Urinary bladder (tissue), 3 donors: ENCODE measurements at regions not wholly inside any gene's neighbourhood (a gene's known extent, or its start where the extent isn't known, plus 50 kb on each side); places are given as distances from the start of the nearest gene placed in this dataset.
"Not testable (repeated sequence)": the region's sequence is repeated elsewhere in the genome, so short reads cannot be mapped to it uniquely, and the experiment has no call there.

Experiments
- DNase-seq: peaks from one replicate; pipeline ENCODE4 v3.0.0-alpha.2; 2015; ENCODE audit errors: extremely low spot score
- H3K27ac ChIP-seq: one replicate; pipeline ENCODE4 v1.5.1; 2013; ENCODE audit warnings: low read depth, mild to moderate bottlenecking, moderate library complexity
- H3K36me3 ChIP-seq: one replicate; pipeline ENCODE4 v1.6.1; 2013; ENCODE audit warnings: mild to moderate bottlenecking, moderate library complexity; ENCODE audit not compliant: insufficient read depth
- H3K4me1 ChIP-seq: one replicate; pipeline ENCODE4 v1.6.1; 2013; ENCODE audit warnings: mild to moderate bottlenecking, moderate library complexity; ENCODE audit not compliant: insufficient read depth
- H3K4me3 ChIP-seq: one replicate; pipeline ENCODE4 v1.5.1; 2013; ENCODE audit warnings: low read depth, low read length
- WGBS: extraction: QIAGEN DNeasy Blood & Tissue Kit; methylation state at CpG from one replicate; pipeline ENCODE4 v1.1.7; 2013; 5-methylcytosine and 5-hydroxymethylcytosine counted together
- donor health status: healthy with polysubstance abuse.
- donor health status: healthy.

GRCh38 chr12:129959889-129960288 lies 56.1 kb upstream of the TMEM132D start:
- no peak overlapping the region for H3K4me3 ChIP-seq
- H3K27ac ChIP-seq = no peak overlapping the region
- no peak for DNase-seq
- H3K4me1 ChIP-seq = no peaks in the 10 kb centered on the region
- WGBS = 49% methylated on average over 3 of the region's 3 CpGs
- no peaks in the 10 kb centered on the region for H3K36me3 ChIP-seq

GRCh38 chr12:129961091-129961490 lies 57.3 kb upstream of the TMEM132D start:
- Histone ChIP-seq H3K27ac (no peak overlapping the region), H3K4me1 (no peaks in the 10 kb centered on the region), H3K4me3 (no peak overlapping the region), H3K36me3 (no peaks in the 10 kb centered on the region)
- DNase-seq = no peak
- WGBS = 63% methylated on average over 4 of the region's 4 CpGs

GRCh38 chr12:129961856-129962255 lies 58.0 kb upstream of the TMEM132D start:
- H3K27ac ChIP-seq = no peak overlapping the region
- no peak overlapping the region for H3K4me3 ChIP-seq
- no peaks in the 10 kb centered on the region for H3K36me3 ChIP-seq
- 72% methylated on average over 1 of the region's 1 CpG for WGBS
- H3K4me1 ChIP-seq = no peaks in the 10 kb centered on the region
- no peak for DNase-seq

- 51% methylated on average over 7 of the region's 7 CpGs for WGBS
- H3K4me1 ChIP-seq = no peaks in the 10 kb centered on the region
- H3K36me3 ChIP-seq = no peaks in the 10 kb centered on the region
- no peak overlapping the region for H3K27ac ChIP-seq
- no peak for DNase-seq
- no peak overlapping the region for H3K4me3 ChIP-seq
These were observed 60.5 kb upstream of the TMEM132D start for GRCh38 chr12:129964300-129964699.

DNA sequence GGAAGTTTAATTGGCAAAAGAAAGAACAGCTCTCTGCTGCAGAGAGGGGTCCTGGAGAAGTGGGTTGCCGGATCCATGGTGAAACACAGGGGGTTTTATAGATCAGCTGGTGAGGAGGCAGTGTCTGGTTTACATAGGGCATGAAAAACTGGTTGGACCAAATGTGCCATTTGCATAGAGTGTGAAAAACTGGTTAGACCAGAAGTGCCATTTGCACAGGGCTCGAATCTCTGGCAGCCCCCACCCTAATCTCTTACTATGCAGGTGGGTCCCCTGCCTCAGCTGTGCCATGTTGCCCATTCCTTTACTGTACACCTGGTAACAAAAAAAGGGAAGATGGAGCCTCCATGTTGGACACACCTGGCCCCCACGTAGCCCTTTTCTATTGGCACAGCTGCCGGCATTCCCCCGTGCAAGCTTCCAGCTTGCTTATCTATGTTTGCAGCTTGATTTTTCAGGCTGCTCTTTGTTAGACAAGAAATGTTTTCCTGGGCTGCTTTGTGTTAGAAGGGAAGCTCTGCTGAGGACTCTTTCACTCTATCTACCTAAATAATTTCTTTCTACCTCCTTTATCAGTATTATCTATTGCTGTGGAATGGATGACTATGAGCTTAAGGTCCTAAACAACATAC lies 61.1 kb upstream of the TMEM132D start:
- no peak for DNase-seq
- 48% methylated on average over 5 of the region's 5 CpGs for WGBS
- Histone ChIP-seq H3K36me3 (no peaks in the 10 kb centered on the region), H3K27ac (no peak overlapping the region), H3K4me3 (no peak overlapping the region), H3K4me1 (no peaks in the 10 kb centered on the region)

- 22% methylated on average over 10 of the region's 10 CpGs for WGBS
- H3K36me3 ChIP-seq = no peaks in the 10 kb centered on the region
- H3K27ac ChIP-seq = no peak overlapping the region
- H3K4me1 ChIP-seq = no peaks in the 10 kb centered on the region
- H3K4me3 ChIP-seq = no peak overlapping the region
- DNase-seq = no peak
These were observed 62.5 kb upstream of the TMEM132D start for GRCh38 chr12:129966146-129966995.

DNA sequence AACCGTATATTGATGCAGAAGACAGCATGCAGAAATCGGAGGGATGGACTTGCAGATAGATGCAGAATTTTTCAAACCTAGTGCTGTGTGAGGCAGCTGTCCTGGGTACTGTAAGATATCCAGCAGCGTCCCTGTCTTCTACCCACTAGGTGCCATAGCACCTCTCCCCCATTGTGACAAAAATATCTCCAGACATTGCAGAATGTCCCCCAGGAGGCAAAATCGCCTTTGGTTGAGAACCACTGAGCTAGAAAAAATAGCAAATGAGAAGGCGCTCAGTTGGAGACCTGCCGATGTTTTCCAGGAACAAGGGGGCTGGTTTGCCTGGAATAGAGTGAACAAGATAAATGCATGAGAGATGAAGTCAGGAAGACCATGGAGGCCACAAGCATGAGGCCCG lies 67.9 kb upstream of the TMEM132D start:
- H3K27ac ChIP-seq = no peak overlapping the region

DNA sequence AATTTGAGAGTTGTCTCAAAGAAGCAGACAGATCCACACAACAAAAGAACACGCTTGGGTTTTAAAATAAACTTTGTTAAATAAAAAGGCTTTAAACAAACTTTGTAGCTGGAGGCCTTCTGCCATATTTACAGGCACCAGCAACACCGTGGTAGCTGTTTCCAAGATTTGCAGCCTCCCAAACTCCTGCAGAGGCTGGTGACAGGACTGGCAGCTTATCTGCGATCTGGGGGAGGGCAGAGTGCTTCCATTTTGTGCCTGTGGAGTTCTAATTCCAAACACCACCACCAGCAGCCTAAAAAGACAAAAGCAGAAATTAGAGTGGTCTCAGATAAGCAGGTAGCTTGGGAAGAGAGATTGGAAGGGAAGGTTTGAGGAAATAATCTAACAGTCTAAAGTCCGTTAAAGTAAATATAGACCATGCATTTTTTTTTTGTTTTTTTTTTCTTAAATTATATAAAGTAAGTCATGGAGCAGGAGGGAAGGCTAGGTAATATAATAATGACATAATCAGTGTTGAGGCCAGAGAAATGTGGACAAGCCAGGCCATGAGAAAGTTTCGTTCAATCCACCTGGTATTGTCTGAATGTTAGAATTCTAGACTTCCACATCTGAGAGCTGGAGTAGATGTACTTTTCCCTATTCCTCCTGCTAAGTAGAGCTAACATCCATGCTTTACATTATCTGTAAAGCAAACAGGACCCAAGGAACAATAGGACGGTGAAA lies 69.6 kb upstream of the TMEM132D start:
- WGBS = 61% methylated on average over 6 of the region's 6 CpGs

More for the DNA sequence above, 67.9 kb upstream of the TMEM132D start:
- Histone ChIP-seq H3K36me3 (no peaks in the 10 kb centered on the region), H3K4me3 (no peak overlapping the region), H3K4me1 (no peaks in the 10 kb centered on the region)
- 82% methylated on average over 7 of the region's 7 CpGs for WGBS
- no peak for DNase-seq

GRCh38 chr12:129984106-129984505 lies 80.3 kb upstream of the TMEM132D start:
- no peak for DNase-seq
- Histone ChIP-seq H3K36me3 (no peaks in the 10 kb centered on the region), H3K4me3 (no peak overlapping the region), H3K27ac (no peak overlapping the region), H3K4me1 (no peaks in the 10 kb centered on the region)
- WGBS = 16% methylated on average over 4 of the region's 4 CpGs

More for the DNA sequence above, 69.6 kb upstream of the TMEM132D start:
- Histone ChIP-seq H3K27ac (no peak overlapping the region), H3K36me3 (no peaks in the 10 kb centered on the region), H3K4me3 (no peak overlapping the region), H3K4me1 (no peaks in the 10 kb centered on the region)
- DNase-seq = no peak

DNA sequence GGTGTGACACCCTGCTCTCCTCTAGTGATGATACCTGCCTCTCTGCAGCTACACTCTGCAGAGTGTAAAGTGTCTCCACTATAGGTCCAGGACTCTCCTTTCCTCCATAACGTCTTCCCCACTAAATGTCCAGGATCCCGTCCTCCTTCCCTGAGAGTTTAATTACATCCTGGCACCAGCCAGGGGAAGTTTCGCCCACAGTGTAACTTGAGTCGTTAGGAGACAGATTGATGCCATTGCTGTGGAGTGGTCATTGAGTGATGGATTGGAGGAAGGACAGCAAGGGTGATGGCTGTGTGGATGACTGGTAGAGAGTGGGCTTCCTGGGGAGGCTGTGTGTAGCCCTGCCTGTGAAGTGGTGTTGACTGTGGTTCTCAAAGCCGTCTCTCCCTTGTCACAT lies 84.0 kb upstream of the TMEM132D start:
- no peaks in the 10 kb centered on the region for H3K4me1 ChIP-seq
- no peak for DNase-seq
- no peak overlapping the region for H3K4me3 ChIP-seq
- no peaks in the 10 kb centered on the region for H3K36me3 ChIP-seq
- no peak overlapping the region for H3K27ac ChIP-seq
- WGBS = 53% methylated on average over 5 of the region's 5 CpGs

DNA sequence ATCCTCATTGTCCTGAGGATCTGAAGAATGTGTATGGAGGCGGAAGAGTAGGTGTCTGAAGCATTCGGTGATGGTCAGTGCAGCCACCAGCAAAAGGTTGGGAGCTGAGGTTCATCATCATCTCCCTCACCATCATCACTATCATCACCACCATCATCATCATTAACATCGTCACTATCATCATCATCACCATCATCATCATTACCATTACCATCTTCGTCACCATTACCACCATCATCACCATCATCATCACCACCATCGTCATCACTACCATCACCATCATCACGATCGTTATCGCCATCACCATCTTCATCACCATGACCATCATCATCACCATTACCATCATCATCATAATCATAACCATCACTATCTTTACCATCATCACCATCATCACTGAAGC lies 90.8 kb upstream of the TMEM132D start:
- H3K27ac ChIP-seq = no peak overlapping the region
- H3K4me1 ChIP-seq = no peaks in the 10 kb centered on the region
- H3K4me3 ChIP-seq = no peak overlapping the region
- no peaks in the 10 kb centered on the region for H3K36me3 ChIP-seq
- DNase-seq = no peak
- WGBS = 90% methylated on average over 8 of the region's 8 CpGs

DNA sequence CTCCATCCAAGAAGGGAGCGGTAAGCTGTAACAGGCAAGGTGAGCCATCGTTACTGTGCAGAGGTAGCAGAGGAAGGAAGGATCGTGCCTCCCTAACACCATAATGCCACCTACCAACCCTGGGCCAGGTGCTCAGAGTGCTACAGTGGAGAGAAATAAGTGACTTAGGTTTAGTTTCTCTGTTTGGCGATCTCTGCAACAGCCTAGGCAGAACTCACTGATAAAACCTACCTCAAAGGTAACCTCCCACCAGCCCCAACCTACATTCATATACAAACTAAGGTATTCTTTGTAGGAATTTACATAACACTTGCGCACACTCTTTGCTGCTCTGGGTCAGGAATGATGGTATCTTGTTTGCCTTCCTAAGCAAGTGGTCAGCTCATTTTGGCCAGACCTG lies 93.4 kb upstream of the TMEM132D start:
- DNase-seq = no peak
- Histone ChIP-seq H3K36me3 (no peaks in the 10 kb centered on the region), H3K4me3 (no peak overlapping the region), H3K27ac (no peak overlapping the region), H3K4me1 (no peaks in the 10 kb centered on the region)
- WGBS = 27% methylated on average over 5 of the region's 5 CpGs

DNA sequence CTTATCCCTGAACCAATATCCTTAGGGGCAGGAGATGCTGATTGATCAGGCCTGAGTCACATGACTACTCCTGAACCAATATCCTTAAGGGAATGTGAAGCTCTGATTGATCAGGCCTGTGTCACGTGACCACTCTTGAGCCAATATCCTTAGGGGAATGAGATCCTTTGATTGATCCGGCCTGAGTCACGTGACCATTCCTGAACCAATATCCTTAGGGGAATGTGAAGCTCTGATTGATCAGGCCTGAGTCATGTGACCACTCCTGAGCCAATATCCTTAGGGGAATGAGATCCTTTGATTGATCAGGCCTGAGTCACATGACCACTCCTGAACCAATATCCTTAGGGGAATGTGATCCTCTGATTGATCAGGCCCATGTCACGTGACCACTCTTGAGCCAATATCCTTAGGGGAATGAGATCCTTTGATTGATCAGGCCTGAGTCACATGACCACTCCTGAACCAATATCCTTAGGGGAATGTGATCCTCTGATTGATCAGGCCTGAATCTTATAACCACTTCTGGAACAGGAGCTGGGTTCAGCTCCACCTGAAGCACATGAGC lies 100.6 kb upstream of the TMEM132D start:
- H3K4me3 ChIP-seq, H3K36me3 ChIP-seq, H3K27ac ChIP-seq, DNase-seq, H3K4me1 ChIP-seq: not testable (repeated sequence)
- WGBS = 86% methylated on average over 4 of the region's 4 CpGs
